GM12873 (cell line): ENCODE measurements at regions not wholly inside any gene's neighbourhood (a gene's known extent, or its start where the extent isn't known, plus 50 kb on each side); places are given as distances from the start of the nearest gene placed in this dataset.

Experiments
- TF ChIP-seq, protein P1 (sequence below): IDR thresholded peaks from 2 replicates; pipeline ENCODE4 v1.5.1; 2012; ENCODE audit warnings: low read depth, mild to moderate bottlenecking, moderate library complexity, low read length, control low read depth; ENCODE audit not compliant: insufficient read depth; ENCODE audit errors: missing control alignments

- TF ChIP-seq, protein P1, sequence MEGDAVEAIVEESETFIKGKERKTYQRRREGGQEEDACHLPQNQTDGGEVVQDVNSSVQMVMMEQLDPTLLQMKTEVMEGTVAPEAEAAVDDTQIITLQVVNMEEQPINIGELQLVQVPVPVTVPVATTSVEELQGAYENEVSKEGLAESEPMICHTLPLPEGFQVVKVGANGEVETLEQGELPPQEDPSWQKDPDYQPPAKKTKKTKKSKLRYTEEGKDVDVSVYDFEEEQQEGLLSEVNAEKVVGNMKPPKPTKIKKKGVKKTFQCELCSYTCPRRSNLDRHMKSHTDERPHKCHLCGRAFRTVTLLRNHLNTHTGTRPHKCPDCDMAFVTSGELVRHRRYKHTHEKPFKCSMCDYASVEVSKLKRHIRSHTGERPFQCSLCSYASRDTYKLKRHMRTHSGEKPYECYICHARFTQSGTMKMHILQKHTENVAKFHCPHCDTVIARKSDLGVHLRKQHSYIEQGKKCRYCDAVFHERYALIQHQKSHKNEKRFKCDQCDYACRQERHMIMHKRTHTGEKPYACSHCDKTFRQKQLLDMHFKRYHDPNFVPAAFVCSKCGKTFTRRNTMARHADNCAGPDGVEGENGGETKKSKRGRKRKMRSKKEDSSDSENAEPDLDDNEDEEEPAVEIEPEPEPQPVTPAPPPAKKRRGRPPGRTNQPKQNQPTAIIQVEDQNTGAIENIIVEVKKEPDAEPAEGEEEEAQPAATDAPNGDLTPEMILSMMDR = no peak
These were observed 110.5 kb downstream of the GATA6 start for GRCh38 chr18:22279741-22280452.

GRCh38 chr18:22278798-22279197 is 109.4 kb downstream of the GATA6 start:
- TF ChIP-seq, protein P1 = no peak

DNA sequence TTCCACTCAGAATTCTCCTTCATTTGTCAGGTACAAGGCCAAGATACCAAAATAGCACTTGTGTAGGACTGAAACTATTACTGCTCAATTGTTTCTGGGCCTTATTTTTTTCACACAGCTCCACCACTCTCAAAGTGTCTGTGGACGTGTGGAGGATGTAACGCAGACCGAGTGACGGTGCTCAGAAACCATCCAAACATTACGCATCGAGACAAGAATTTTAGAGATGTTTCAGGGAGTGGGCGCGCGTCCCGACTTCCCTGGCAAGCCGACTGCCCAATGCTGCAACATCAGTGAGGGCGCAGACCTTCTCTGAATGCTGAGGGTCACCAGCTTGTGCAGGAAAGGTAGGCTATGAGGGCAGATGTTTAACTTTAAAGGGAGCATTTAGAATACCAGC is 108.4 kb downstream of the GATA6 start:
- TF ChIP-seq, protein P1 = no peak

DNA sequence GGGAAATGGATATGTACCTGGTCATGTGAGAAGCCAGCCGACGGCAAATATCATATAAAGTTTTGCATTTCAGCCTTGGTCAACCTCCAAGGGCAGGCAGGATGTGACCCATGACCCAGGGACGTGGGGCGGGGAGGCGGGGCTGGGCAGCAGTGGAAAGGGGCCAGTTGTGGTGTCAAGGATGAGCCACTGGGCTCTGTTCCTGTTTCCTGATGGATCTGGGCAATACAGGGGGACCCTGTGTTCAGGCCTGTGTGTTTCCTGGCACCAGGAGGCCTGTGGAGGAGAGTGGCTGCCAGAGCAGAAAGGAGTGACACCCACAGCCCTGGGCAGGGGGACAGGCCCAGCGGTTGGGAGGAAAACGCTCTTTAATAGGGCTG is 106.9 kb downstream of the GATA6 start:
- TF ChIP-seq, protein P1 = no peak

DNA sequence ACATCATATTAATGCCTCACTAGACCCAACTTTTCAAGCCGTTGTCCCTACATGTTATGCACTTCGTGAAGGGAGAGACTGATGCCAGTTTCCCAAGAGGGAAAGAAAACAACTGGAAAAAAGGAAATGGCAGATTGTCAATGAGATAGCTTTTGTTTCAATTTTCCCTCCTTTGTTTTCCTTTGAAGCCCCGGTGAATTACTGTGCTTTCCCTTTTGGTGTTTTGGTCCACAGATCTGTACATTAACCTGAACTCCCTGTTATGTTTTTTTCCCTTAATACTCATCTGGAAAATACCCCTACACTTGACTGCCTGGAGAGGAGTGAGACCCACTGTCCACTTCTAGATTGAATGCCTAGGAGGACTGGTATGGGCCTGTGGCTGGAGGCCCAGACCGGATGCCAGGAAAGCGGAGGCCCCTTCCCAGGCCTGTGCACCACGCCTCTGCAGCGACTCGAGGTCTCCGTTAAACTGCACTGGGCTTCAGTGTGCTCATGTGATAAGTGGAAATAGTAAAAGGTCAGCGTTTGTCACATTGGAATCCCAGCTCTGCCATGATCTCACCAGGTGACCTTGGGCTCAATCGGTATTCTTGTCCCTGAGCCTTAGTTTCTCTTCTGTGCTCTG is 106.4 kb downstream of the GATA6 start:
- TF ChIP-seq, protein P1 = no peak

DNA sequence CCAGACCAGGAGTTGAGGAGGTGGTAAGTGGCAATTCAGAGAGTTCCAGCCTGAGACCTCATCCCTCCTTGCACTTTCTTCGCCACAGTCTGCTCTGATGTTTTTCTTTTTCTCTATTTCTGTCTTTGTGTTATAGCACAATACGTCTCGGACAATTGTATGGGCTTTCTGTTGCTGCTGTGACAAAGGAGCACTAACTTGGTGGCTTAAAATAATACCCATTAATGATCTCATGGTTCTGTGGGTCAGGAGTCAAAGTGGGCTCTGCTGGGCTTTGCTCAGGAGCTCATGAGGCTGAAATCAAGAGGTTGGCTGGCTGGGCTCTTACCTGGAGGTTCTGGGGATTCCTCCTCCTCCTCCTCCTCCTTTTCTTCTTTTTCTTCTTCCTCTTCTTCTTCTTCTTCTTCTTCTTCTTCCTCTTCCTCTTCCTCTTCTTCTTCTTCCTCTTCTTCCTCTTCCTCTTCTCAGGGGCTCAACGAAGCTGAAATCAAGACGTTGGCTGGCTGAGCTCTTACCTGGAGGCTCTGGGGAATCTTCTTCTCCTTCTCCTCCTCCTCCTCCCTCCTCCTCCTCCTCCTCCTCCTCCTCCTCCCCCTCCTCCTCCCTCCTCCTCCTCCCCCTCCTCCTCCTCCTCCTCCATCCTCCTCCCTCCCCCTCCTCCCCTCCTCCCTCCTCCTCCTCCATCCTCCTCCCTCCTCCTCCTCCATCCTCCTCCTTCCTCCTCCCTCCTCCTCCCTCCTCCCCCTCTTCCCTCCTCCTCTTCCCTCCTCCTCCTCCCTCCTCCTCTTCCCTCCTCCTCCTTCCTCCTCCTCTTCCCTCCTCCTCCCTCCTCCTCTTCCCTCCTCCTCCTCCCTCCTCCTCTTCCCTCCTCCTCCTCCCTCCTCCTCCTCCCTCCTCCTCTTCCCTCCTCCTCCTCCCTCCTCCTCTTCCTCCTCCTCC is 104.0 kb downstream of the GATA6 start:
- TF ChIP-seq, protein P1 = no peak

- TF ChIP-seq, protein P1 = no peak
These were observed 102.9 kb downstream of the GATA6 start for GRCh38 chr18:22272242-22272641.
